ENCODE measurements at regions not wholly inside any gene's neighbourhood (a gene's known extent, or its start where the extent isn't known, plus 50 kb on each side); places are given as distances from the start of the nearest gene placed in this dataset.
A peak's percentile ranks its signal among the peaks of the same experiment; 100 is the strongest.

- Mint-ChIP-seq H3K27me3 (ENCODE audit: low read depth in 3 of 3) (peaks cover 1 to 5% (median 4%) of the 10 kb centered on the region in 3 donors), H3K9me3 (peaks cover 3 to 18% (median 6%) of the 10 kb centered on the region in 7 donors), H3K4me1 (no peaks in the 10 kb centered on the region), H3K27ac (peak overlapping the region in 1 of 7 donors; percentile 48), H3K4me3 (no peak overlapping the region), H3K36me3 (no peaks in the 10 kb centered on the region)
- H3K36me3 ChIP-seq (replicated peaks in 1 of 2; ENCODE audit: control insufficient read depth in 1 of 2, insufficient read depth in 2 of 2, low read length in 2 of 2), result no peaks in the 10 kb centered on the region
- intact Hi-C loops (cut with micrococcal nuclease), result no loop called here
- H2AFZ ChIP-seq (ENCODE audit: insufficient read depth, low read depth, low read length, poor library complexity, severe bottlenecking), result no peak overlapping the region
- TF ChIP-seq CTCF (IDR thresholded peaks at IDR 0.05), result no peak
- no peak overlapping the region for H3K4me2 ChIP-seq (replicated peaks; ENCODE audit: extremely low read depth, low read length, poor library complexity, severe bottlenecking)
- peaks cover 0 to 7% of the 10 kb centered on the region in 2 donors for H3K9me3 ChIP-seq (replicated peaks in 1 of 2; ENCODE audit: control insufficient read depth in 1 of 2, insufficient read depth in 1 of 2, low read length in 2 of 2)
- H3K4me1 ChIP-seq (ENCODE audit: control insufficient read depth in 1 of 2, insufficient read depth in 2 of 2, low read length in 2 of 2), result no peaks in the 10 kb centered on the region
- no peak overlapping the region for H3K9ac ChIP-seq (ENCODE audit: insufficient read depth, low read length, poor library complexity, severe bottlenecking)
- H3K4me3 ChIP-seq (replicated peaks in 1 of 3; ENCODE audit: low read depth in 2 of 3, low read length in 3 of 3), result no peak overlapping the region
- H3K27ac ChIP-seq (ENCODE audit: low read depth in 1 of 2, low read length in 2 of 2), result no peak overlapping the region
- 100% methylated on average over 1 of the region's 5 CpGs for WGBS (ENCODE audit: insufficient coverage)
- H4K20me1 ChIP-seq (ENCODE audit: insufficient read depth, low read length), result no peaks in the 10 kb centered on the region
- H3K79me2 ChIP-seq (ENCODE audit: insufficient read depth, low read length), result no peaks in the 10 kb centered on the region
- no peaks in the 10 kb centered on the region for H3K27me3 ChIP-seq (ENCODE audit: control insufficient read depth in 2 of 2, insufficient read depth in 2 of 2, low read length in 2 of 2)
- no peak for DNase-seq
Measured at GRCh38 chr7:33779216-33779615, 126.1 kb upstream of the BMPER start.

- TF ChIP-seq CTCF (IDR thresholded peaks at IDR 0.05), result no peak
- Histone ChIP-seq H4K20me1 (ENCODE audit: insufficient read depth, low read length) (no peaks in the 10 kb centered on the region), H3K27me3 (ENCODE audit: control insufficient read depth in 2 of 2, insufficient read depth in 2 of 2, low read length in 2 of 2) (no peaks in the 10 kb centered on the region), H3K36me3 (replicated peaks in 1 of 2; ENCODE audit: control insufficient read depth in 1 of 2, insufficient read depth in 2 of 2, low read length in 2 of 2) (no peaks in the 10 kb centered on the region), H3K9me3 (replicated peaks in 1 of 2; ENCODE audit: control insufficient read depth in 1 of 2, insufficient read depth in 1 of 2, low read length in 2 of 2) (peaks cover 0 to 7% of the 10 kb centered on the region in 2 donors), H3K4me2 (replicated peaks; ENCODE audit: extremely low read depth, low read length, poor library complexity, severe bottlenecking) (no peak overlapping the region), H3K27ac (ENCODE audit: low read depth in 1 of 2, low read length in 2 of 2) (no peak overlapping the region), H3K4me1 (ENCODE audit: control insufficient read depth in 1 of 2, insufficient read depth in 2 of 2, low read length in 2 of 2) (no peaks in the 10 kb centered on the region), H3K9ac (ENCODE audit: insufficient read depth, low read length, poor library complexity, severe bottlenecking) (no peak overlapping the region), H2AFZ (ENCODE audit: insufficient read depth, low read depth, low read length, poor library complexity, severe bottlenecking) (no peak overlapping the region), H3K4me3 (replicated peaks in 1 of 3; ENCODE audit: low read depth in 2 of 3, low read length in 3 of 3) (no peak overlapping the region), H3K79me2 (ENCODE audit: insufficient read depth, low read length) (no peaks in the 10 kb centered on the region)
- Mint-ChIP-seq H3K4me1 (no peaks in the 10 kb centered on the region), H3K27me3 (ENCODE audit: low read depth in 3 of 3) (peaks cover 1 to 5% (median 4%) of the 10 kb centered on the region in 3 donors), H3K9me3 (peaks cover 4 to 15% (median 10%) of the 10 kb centered on the region in 7 donors), H3K36me3 (no peaks in the 10 kb centered on the region), H3K4me3 (no peak overlapping the region), H3K27ac (no peak overlapping the region)
- intact Hi-C loops (cut with micrococcal nuclease), result no loop called here
- no peak for DNase-seq
- WGBS (ENCODE audit: insufficient coverage), result 100% methylated on average over 1 of the region's 3 CpGs
Measured at GRCh38 chr7:33781167-33781566, 124.2 kb upstream of the BMPER start.
